Breast epithelium (tissue), 4 donors: ENCODE measurements at regions not wholly inside any gene's neighbourhood (a gene's known extent, or its start where the extent isn't known, plus 50 kb on each side); places are given as distances from the start of the nearest gene placed in this dataset.
"Not testable (repeated sequence)": the region's sequence is repeated elsewhere in the genome, so short reads cannot be mapped to it uniquely, and the experiment has no call there.

ENCODE experiments used
- DNase-seq, 2 donors: peaks; one replicate each; pipeline ENCODE4 v3.0.0-alpha.2; 2019; ENCODE audit warnings: low spot score in 2 of 2
- H3K27ac ChIP-seq, 2 donors: fragments of 200-600 bp; sonication (generic) in 1 of 2; one replicate each; pipeline ENCODE4 v1.5.1; 2016 to 2019; ENCODE audit warnings: mild to moderate bottlenecking in 1 of 2
- H3K27me3 ChIP-seq, 2 donors: fragments of 200-600 bp; sonication (generic) in 1 of 2; one replicate each; pipeline versions ENCODE4 v1.5.1 to v1.6.0; 2017 to 2019; ENCODE audit warnings: control low read depth in 1 of 2, mild to moderate bottlenecking in 1 of 2
- H3K36me3 ChIP-seq: fragments of 200-600 bp; one replicate; pipeline ENCODE4 v1.5.1; 2019
- H3K4me1 ChIP-seq, 2 donors: fragments of 200-600 bp; sonication (generic); one replicate each; pipeline ENCODE4 v1.5.1; 2016 to 2019; ENCODE audit warnings: control low read depth in 1 of 2
- H3K4me3 ChIP-seq, 3 donors: fragments of 200-600 bp; sonication (generic); 1 replicate in 2 of 3; 2 replicates in 1 of 3; pipeline ENCODE4 v1.5.1; 2016 to 2019; ENCODE audit warnings: mild to moderate bottlenecking in 3 of 3, moderate library complexity in 2 of 3
- H3K9me3 ChIP-seq, 2 donors: fragments of 200-600 bp; sonication (generic) in 1 of 2; one replicate each; pipeline ENCODE4 v1.5.1; 2016 to 2019; ENCODE audit warnings: control low read depth in 1 of 2
- CTCF ChIP-seq, 3 donors: fragments of 450-650 bp; IDR thresholded peaks; one replicate each; pipeline ENCODE4 v1.5.1; 2016 to 2017; ENCODE audit warnings: antibody characterized with exemption in 3 of 3, mild to moderate bottlenecking in 3 of 3, moderate library complexity in 3 of 3
- POLR2A ChIP-seq: fragments of 450-650 bp; IDR thresholded peaks from one replicate; pipeline ENCODE4 v1.6.1; 2016; ENCODE audit warnings: antibody characterized with exemption, mild to moderate bottlenecking, moderate library complexity
- POLR2AphosphoS5 ChIP-seq, 3 donors: sonication (generic); formaldehyde crosslinking; IDR thresholded peaks; one replicate each; pipeline ENCODE4 v1.6.1; 2017; ENCODE audit warnings: antibody characterized with exemption in 3 of 3
- intact Hi-C: fragments of 100-400 bp; cut with DNase I; formaldehyde crosslinking; loops from one replicate; pipeline ENCODE4 v1.15.1; 2023; ENCODE audit warnings: low total_unique reads

GRCh38 chr15:100730655-100731266 is 128.4 kb downstream of the ASB7 start:
- Histone ChIP-seq H3K36me3 (no peaks in the 10 kb centered on the region), H3K4me3 (no peak overlapping the region), H3K9me3 (no peaks in the 10 kb centered on the region), H3K27ac (no peak overlapping the region), H3K4me1 (peaks cover 10 to 12% of the 10 kb centered on the region in 2 donors), H3K27me3 (no peaks in the 10 kb centered on the region)
- intact Hi-C loops: no loop called here
- peak in 1 of 2 donors; percentile 45 for DNase-seq
- TF ChIP-seq POLR2AphosphoS5 (IDR thresholded peaks at IDR 0.05) (no peak), POLR2A (no peak), CTCF (IDR thresholded peaks at IDR 0.05) (no peak)

GRCh38 chr15:100731267-100732152 is 129.1 kb downstream of the ASB7 start:
- intact Hi-C loops: no loop called here
- Histone ChIP-seq H3K36me3 (no peaks in the 10 kb centered on the region), H3K27me3 (no peaks in the 10 kb centered on the region), H3K4me3 (no peak overlapping the region), H3K9me3 (no peaks in the 10 kb centered on the region), H3K4me1 (peaks cover 10 to 12% of the 10 kb centered on the region in 2 donors), H3K27ac (peak overlapping the region; percentile 87 to 89)
- TF ChIP-seq POLR2A (no peak), CTCF (IDR thresholded peaks at IDR 0.05) (no peak), POLR2AphosphoS5 (IDR thresholded peaks at IDR 0.05) (no peak)
- peak in 1 of 2 donors; percentile 20 for DNase-seq

- Histone ChIP-seq H3K4me3 (peak overlapping the region in 1 of 3 donors; percentile 4), H3K9me3 (no peaks in the 10 kb centered on the region), H3K4me1 (peaks cover 10 to 12% of the 10 kb centered on the region in 2 donors), H3K27ac (peak overlapping the region; percentile 87 to 89), H3K27me3 (no peaks in the 10 kb centered on the region), H3K36me3 (no peaks in the 10 kb centered on the region)
- TF ChIP-seq POLR2AphosphoS5 (IDR thresholded peaks at IDR 0.05) (no peak), POLR2A (no peak), CTCF (IDR thresholded peaks at IDR 0.05) (no peak)
- DNase-seq: peak; percentile 51 to 82
- intact Hi-C loops: no loop called here
These were observed 130.0 kb downstream of the ASB7 start for GRCh38 chr15:100732211-100733055.

GRCh38 chr15:100733101-100733842 is 130.9 kb downstream of the ASB7 start:
- no peaks in the 10 kb centered on the region for H3K36me3 ChIP-seq
- peak; percentile 64 to 89 for DNase-seq
- peaks cover 10 to 12% of the 10 kb centered on the region in 2 donors for H3K4me1 ChIP-seq
- TF ChIP-seq POLR2AphosphoS5 (IDR thresholded peaks at IDR 0.05): peak; percentile 51 to 72 (median 67)
- no peak for TF ChIP-seq CTCF (IDR thresholded peaks at IDR 0.05)
- TF ChIP-seq POLR2A: no peak
- no peaks in the 10 kb centered on the region for H3K9me3 ChIP-seq
- no peaks in the 10 kb centered on the region for H3K27me3 ChIP-seq
- intact Hi-C loops: no loop called here
- peak overlapping the region in 1 of 3 donors; percentile 4 for H3K4me3 ChIP-seq
- H3K27ac ChIP-seq: peak overlapping the region; percentile 87 to 89

- H3K4me3 ChIP-seq, H3K27me3 ChIP-seq, H3K9me3 ChIP-seq, intact Hi-C loops, DNase-seq, H3K36me3 ChIP-seq: not testable (repeated sequence)
- H3K4me1 ChIP-seq: peaks cover 10 to 12% of the 10 kb centered on the region in 2 donors
- peak overlapping the region; percentile 87 to 89 for H3K27ac ChIP-seq
These were observed 131.4 kb downstream of the ASB7 start for GRCh38 chr15:100733843-100734185.
